GM12874 (cell line): ENCODE measurements at regions not wholly inside any gene's neighbourhood (a gene's known extent, or its start where the extent isn't known, plus 50 kb on each side); places are given as distances from the start of the nearest gene placed in this dataset.
A peak's percentile ranks its signal among the peaks of the same experiment; 100 is the strongest.

Experiments used
- CTCF ChIP-seq: IDR thresholded peaks from 2 replicates; pipeline ENCODE4 v1.5.1; 2011; ENCODE audit warnings: low read depth, mild to moderate bottlenecking, control low read depth, low read length, moderate library complexity; ENCODE audit not compliant: insufficient read depth

GRCh38 chr2:230614040-230614439 is 98.6 kb upstream of the CAB39 start:
- TF ChIP-seq CTCF = no peak

GRCh38 chr2:230614913-230615332 is 97.7 kb upstream of the CAB39 start:
- no peak for TF ChIP-seq CTCF

GRCh38 chr2:230619491-230619890 is 93.2 kb upstream of the CAB39 start:
- TF ChIP-seq CTCF = no peak

GRCh38 chr2:230627806-230628724 is 84.6 kb upstream of the CAB39 start:
- no peak for TF ChIP-seq CTCF

GRCh38 chr2:230631470-230631869 is 81.2 kb upstream of the CAB39 start:
- no peak for TF ChIP-seq CTCF

GRCh38 chr2:230634146-230634545 is 78.5 kb upstream of the CAB39 start:
- TF ChIP-seq CTCF = no peak

GRCh38 chr2:230636684-230637271 is 75.9 kb upstream of the CAB39 start:
- 0 out of 2 replicates have a peak, but pooled peaks have one; percentile 2 for TF ChIP-seq CTCF
